ENCODE measurements at regions not wholly inside any gene's neighbourhood (a gene's known extent, or its start where the extent isn't known, plus 50 kb on each side); places are given as distances from the start of the nearest gene placed in this dataset.

DNA sequence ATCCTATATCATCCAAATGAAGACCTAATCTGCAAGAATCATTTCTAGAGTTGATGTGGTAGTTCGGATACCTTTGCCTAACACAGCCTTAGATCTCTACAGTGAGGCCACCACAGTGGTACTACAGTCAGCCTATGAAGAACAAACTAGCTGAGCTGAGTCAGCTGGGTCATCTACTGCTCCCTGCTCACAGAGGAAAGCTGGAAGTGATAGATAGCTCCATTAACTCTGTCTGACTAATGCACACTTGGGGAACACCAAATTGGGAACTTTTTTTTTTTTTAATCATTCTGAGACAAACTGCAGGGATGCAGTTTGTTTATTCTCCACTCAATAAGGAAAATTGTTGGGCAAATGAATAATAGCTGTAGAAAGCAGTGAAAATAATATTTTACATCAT lies 1160.6 kb downstream of the PCDH9 start:
- DNase-seq, result no peak
- no peak overlapping the region for H3K27ac ChIP-seq
- H3K27me3 ChIP-seq (ENCODE audit: insufficient read depth, low read depth, severe bottlenecking), result no peaks in the 10 kb centered on the region
- H3K9me3 ChIP-seq (ENCODE audit: severe bottlenecking), result no peaks in the 10 kb centered on the region
- H3K36me3 ChIP-seq, result no peaks in the 10 kb centered on the region
- TF ChIP-seq, protein P1, sequence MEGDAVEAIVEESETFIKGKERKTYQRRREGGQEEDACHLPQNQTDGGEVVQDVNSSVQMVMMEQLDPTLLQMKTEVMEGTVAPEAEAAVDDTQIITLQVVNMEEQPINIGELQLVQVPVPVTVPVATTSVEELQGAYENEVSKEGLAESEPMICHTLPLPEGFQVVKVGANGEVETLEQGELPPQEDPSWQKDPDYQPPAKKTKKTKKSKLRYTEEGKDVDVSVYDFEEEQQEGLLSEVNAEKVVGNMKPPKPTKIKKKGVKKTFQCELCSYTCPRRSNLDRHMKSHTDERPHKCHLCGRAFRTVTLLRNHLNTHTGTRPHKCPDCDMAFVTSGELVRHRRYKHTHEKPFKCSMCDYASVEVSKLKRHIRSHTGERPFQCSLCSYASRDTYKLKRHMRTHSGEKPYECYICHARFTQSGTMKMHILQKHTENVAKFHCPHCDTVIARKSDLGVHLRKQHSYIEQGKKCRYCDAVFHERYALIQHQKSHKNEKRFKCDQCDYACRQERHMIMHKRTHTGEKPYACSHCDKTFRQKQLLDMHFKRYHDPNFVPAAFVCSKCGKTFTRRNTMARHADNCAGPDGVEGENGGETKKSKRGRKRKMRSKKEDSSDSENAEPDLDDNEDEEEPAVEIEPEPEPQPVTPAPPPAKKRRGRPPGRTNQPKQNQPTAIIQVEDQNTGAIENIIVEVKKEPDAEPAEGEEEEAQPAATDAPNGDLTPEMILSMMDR (IDR thresholded peaks at IDR 0.05; ENCODE audit: low read depth, low read length), result no peak
- no peak overlapping the region for H3K4me3 ChIP-seq (ENCODE audit: low read depth, low read length)

DNA sequence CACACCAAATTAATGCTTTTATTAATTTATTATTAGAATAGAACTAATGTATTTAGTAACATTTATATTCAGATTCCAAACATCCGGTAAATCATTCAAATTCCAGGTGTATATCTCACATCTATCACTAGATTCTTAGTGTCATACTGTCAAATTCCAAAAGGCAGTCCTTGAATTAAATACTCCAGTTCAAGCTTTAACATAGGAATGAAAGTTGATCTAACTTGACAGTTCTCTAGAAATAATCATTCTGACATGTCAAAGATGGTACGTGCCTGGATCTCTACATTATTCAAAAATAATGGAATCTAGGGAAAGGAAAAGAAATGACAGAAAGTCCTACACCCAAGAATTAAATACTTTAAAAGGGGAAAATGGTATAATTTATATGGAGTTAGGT lies 1161.5 kb downstream of the PCDH9 start:
- Histone ChIP-seq H3K9me3 (ENCODE audit: severe bottlenecking) (no peaks in the 10 kb centered on the region), H3K27me3 (ENCODE audit: insufficient read depth, low read depth, severe bottlenecking) (no peaks in the 10 kb centered on the region), H3K4me3 (ENCODE audit: low read depth, low read length) (no peak overlapping the region), H3K36me3 (no peaks in the 10 kb centered on the region), H3K27ac (no peak overlapping the region)
- TF ChIP-seq, protein P1 (IDR thresholded peaks at IDR 0.05; ENCODE audit: low read depth, low read length), result no peak
- no peak for DNase-seq

DNA sequence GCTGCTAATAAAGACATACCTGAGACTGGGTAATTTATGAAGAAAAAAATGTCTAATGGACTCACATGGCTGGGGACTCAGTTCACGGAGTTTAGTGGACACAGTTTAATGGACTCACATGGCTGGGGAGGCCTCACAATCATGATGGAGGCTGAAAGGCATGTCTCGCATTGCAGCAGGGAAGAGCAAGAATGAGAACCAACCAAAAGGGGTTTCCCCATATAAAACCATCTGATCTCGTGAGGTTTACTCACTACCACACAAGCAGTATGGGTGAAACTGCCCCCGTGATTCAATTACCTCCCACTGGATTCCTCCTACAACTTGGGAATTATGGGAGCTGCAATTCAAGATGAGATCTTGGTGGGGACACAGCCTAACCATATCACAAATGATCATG lies 1181.2 kb downstream of the PCDH9 start:
- no peaks in the 10 kb centered on the region for H3K9me3 ChIP-seq (ENCODE audit: severe bottlenecking)
- TF ChIP-seq, protein P1 (IDR thresholded peaks at IDR 0.05; ENCODE audit: low read depth, low read length), result no peak
- H3K36me3 ChIP-seq, result no peaks in the 10 kb centered on the region
- DNase-seq, result no peak
- H3K4me3 ChIP-seq (ENCODE audit: low read depth, low read length), result no peak overlapping the region
- H3K27ac ChIP-seq, result no peak overlapping the region
- H3K27me3 ChIP-seq (ENCODE audit: insufficient read depth, low read depth, severe bottlenecking), result no peaks in the 10 kb centered on the region

DNA sequence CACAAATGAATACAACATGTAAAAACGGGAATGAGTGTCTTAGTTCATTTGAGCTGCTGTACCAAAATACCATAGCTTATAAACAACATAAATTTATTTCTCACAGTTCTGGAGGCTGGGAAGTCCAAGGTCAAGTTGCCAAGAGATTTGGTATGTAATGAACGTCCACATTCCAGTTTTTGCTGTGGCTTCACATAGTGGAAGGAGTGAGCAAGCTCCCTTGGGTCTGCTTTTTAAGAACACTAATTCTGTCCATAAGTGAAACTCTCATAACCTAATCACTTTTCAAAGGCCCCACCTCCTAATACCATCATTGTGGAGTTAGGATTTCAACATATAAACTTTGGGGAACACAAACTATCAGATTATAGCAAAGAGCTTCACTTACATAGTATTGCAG lies 1189.6 kb downstream of the PCDH9 start:
- TF ChIP-seq, protein P1 (IDR thresholded peaks at IDR 0.05; ENCODE audit: low read depth, low read length), result no peak
- Histone ChIP-seq H3K27me3 (ENCODE audit: insufficient read depth, low read depth, severe bottlenecking) (no peaks in the 10 kb centered on the region), H3K4me3 (ENCODE audit: low read depth, low read length) (no peak overlapping the region), H3K27ac (no peak overlapping the region), H3K9me3 (ENCODE audit: severe bottlenecking) (no peaks in the 10 kb centered on the region), H3K36me3 (no peaks in the 10 kb centered on the region)
- no peak for DNase-seq

DNA sequence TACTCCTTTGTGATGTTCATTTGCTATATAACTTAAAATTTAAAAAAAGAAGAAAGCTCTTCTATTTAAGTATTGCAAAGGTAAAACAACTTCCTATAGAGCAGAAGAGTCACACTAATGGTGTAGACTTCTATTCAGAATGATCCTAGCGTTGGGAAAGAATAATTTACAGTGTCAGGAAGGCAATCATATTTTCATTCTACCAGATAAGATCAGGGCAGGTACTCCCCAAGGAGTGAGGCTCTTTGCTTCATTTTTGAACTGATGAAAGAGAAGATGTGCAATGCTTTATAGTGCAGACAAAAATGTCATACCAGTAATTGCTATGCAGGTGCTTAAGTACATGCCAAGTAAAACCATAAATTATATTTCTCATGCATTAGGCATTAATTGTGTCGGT lies 1193.0 kb downstream of the PCDH9 start:
- H3K27me3 ChIP-seq (ENCODE audit: insufficient read depth, low read depth, severe bottlenecking), result no peaks in the 10 kb centered on the region
- no peaks in the 10 kb centered on the region for H3K9me3 ChIP-seq (ENCODE audit: severe bottlenecking)
- H3K27ac ChIP-seq, result no peak overlapping the region
- H3K4me3 ChIP-seq (ENCODE audit: low read depth, low read length), result no peak overlapping the region
- TF ChIP-seq, protein P1 (IDR thresholded peaks at IDR 0.05; ENCODE audit: low read depth, low read length), result no peak
- DNase-seq, result no peak
- no peaks in the 10 kb centered on the region for H3K36me3 ChIP-seq

DNA sequence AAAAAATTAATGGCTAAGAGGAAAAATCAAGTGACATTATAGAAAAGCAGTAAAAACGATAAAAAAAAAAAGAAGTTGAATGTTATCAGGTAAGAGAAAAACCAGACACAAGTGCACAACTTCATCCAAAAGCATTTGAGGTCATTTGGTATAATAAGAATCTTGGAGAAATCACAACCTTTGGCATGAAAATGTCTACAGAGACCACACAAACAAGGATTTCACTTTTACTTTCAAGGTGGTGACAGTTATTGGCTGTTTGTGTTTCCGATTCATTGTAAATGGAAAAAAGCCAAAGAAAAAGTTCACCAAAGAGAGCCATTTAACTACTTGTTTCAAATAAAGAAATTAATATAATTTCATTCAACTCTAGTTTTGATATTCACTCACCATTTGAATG lies 1193.5 kb downstream of the PCDH9 start:
- DNase-seq, result no peak
- H3K27me3 ChIP-seq (ENCODE audit: insufficient read depth, low read depth, severe bottlenecking), result no peaks in the 10 kb centered on the region

More for the DNA sequence above, 1193.5 kb downstream of the PCDH9 start:
- H3K27ac ChIP-seq, result no peak overlapping the region
- no peaks in the 10 kb centered on the region for H3K36me3 ChIP-seq
- H3K9me3 ChIP-seq (ENCODE audit: severe bottlenecking), result no peaks in the 10 kb centered on the region
- TF ChIP-seq, protein P1 (IDR thresholded peaks at IDR 0.05; ENCODE audit: low read depth, low read length), result no peak
- H3K4me3 ChIP-seq (ENCODE audit: low read depth, low read length), result no peak overlapping the region
